PC-3 (cell line): ENCODE measurements at regions not wholly inside any gene's neighbourhood (a gene's known extent, or its start where the extent isn't known, plus 50 kb on each side); places are given as distances from the start of the nearest gene placed in this dataset.

Source experiments
- CTCF ChIP-seq: fragments of 300-600 bp; sonication (generic); conservative IDR thresholded peaks from 2 replicates; pipeline ENCODE4 v1.5.1; 2017; ENCODE audit warnings: antibody characterized with exemption, low read depth, mild to moderate bottlenecking, low read length
- EZH2phosphoT487 ChIP-seq: fragments of 300-600 bp; sonication (generic); IDR thresholded peaks from 2 replicates; pipeline ENCODE4 v1.6.1; 2018; ENCODE audit warnings: mild to moderate bottlenecking, antibody characterized with exemption, low read length, borderline replicate concordance

- TF ChIP-seq CTCF (no peak), EZH2phosphoT487 (no peak)
Observed at GRCh38 chr2:134124047-134124753, 129.7 kb upstream of the MGAT5 start.
